ENCODE measurements at regions not wholly inside any gene's neighbourhood (a gene's known extent, or its start where the extent isn't known, plus 50 kb on each side); places are given as distances from the start of the nearest gene placed in this dataset.

GRCh38 chr4:120277391-120277790, 210.7 kb upstream of the MAD2L1 start:
- no peak for TF ChIP-seq POLR2A (IDR thresholded peaks at IDR 0.05)
- TF ChIP-seq CTCF (IDR thresholded peaks at IDR 0.05) = no peak
- no peak for TF ChIP-seq POLR2AphosphoS5 (IDR thresholded peaks at IDR 0.05; ENCODE audit: insufficient read depth in 1 of 2, low read depth in 1 of 2)
